ENCODE measurements at regions not wholly inside any gene's neighbourhood (a gene's known extent, or its start where the extent isn't known, plus 50 kb on each side); places are given as distances from the start of the nearest gene placed in this dataset.

DNA sequence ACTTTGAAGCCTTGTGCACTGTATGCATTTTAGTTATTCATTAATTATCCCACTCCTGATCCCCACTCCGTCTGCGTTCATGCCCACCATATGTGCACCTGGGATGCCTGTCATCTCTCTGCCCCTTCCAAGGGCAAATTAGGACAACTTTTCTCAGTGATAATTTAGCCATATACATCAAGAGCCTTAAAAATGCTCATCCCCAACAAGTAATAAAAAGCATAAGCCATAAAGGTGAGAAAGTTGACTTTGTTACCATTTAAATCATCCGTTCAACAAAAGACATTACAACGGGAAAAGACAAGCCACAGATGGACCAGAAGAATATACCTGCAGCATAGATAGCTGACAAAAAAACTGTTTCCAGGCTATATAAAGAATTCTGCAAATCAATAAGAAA is 131.4 kb upstream of the LINGO1 start:
- TF ChIP-seq, protein P1, sequence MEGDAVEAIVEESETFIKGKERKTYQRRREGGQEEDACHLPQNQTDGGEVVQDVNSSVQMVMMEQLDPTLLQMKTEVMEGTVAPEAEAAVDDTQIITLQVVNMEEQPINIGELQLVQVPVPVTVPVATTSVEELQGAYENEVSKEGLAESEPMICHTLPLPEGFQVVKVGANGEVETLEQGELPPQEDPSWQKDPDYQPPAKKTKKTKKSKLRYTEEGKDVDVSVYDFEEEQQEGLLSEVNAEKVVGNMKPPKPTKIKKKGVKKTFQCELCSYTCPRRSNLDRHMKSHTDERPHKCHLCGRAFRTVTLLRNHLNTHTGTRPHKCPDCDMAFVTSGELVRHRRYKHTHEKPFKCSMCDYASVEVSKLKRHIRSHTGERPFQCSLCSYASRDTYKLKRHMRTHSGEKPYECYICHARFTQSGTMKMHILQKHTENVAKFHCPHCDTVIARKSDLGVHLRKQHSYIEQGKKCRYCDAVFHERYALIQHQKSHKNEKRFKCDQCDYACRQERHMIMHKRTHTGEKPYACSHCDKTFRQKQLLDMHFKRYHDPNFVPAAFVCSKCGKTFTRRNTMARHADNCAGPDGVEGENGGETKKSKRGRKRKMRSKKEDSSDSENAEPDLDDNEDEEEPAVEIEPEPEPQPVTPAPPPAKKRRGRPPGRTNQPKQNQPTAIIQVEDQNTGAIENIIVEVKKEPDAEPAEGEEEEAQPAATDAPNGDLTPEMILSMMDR (conservative IDR thresholded peaks at IDR 0.05 in 1 of 2, IDR thresholded peaks at IDR 0.05 in 1 of 2; ENCODE audit: low read depth in 1 of 2, low read length in 2 of 2): no peak
- no peak for TF ChIP-seq EZH2 (IDR thresholded peaks at IDR 0.05; ENCODE audit: low read length, missing control alignments)
